CD4-positive, CD25-positive, alpha-beta regulatory T cell (primary cell): ENCODE measurements at regions not wholly inside any gene's neighbourhood (a gene's known extent, or its start where the extent isn't known, plus 50 kb on each side); places are given as distances from the start of the nearest gene placed in this dataset.

Source experiments
- ATAC-seq, 2 donors: fragments of 150-1000 bp; cut with Tn5 transposase; one replicate each; pipeline ENCODE4 v1.10.0; 2021; ENCODE audit warnings: low read depth in 2 of 2, moderate number of reproducible peaks in 2 of 2, moderate library complexity in 1 of 2
- DNase-seq, 3 donors: peaks; one replicate each; pipeline versions ENCODE4 v3.0.0 to v3.0.0-alpha.2; 2012 to 2022; ENCODE audit warnings: mixed read lengths in 1 of 3
- H3K27ac ChIP-seq: one replicate; pipeline ENCODE4 v1.7.0; 2013; ENCODE audit warnings: mild to moderate bottlenecking, low read length; ENCODE audit not compliant: insufficient read depth, poor library complexity, severe bottlenecking
- H3K27me3 ChIP-seq: one replicate; pipeline ENCODE4 v1.7.0; 2013; ENCODE audit warnings: low read length; ENCODE audit not compliant: control insufficient read depth, insufficient read depth
- H3K36me3 ChIP-seq: one replicate; pipeline ENCODE4 v1.7.0; 2013; ENCODE audit warnings: mild to moderate bottlenecking, low read length, moderate library complexity; ENCODE audit not compliant: control insufficient read depth, insufficient read depth
- H3K4me1 ChIP-seq: 2 replicates; pipeline ENCODE4 v1.7.0; 2013; ENCODE audit warnings: mild to moderate bottlenecking, low read length; ENCODE audit not compliant: insufficient read depth, control insufficient read depth, poor library complexity, severe bottlenecking
- H3K4me3 ChIP-seq: one replicate; pipeline ENCODE4 v1.7.0; 2013; ENCODE audit warnings: low read depth, mild to moderate bottlenecking, low read length, moderate library complexity
- H3K9me3 ChIP-seq, 2 experiments: 1 replicate in 1 of 2; 2 replicates in 1 of 2; pipeline ENCODE4 v1.7.0; 2013; ENCODE audit warnings: low read length in 2 of 2, mild to moderate bottlenecking in 1 of 2, moderate library complexity in 1 of 2; ENCODE audit not compliant: control insufficient read depth in 2 of 2
- H3K27ac Mint-ChIP-seq, 3 donors: one replicate each; pipeline ENCODE4 v1.8.0; 2020 to 2022; ENCODE audit warnings: mild to moderate bottlenecking in 3 of 3, mixed read lengths in 3 of 3, moderate library complexity in 2 of 3
- H3K27me3 Mint-ChIP-seq: one replicate; pipeline ENCODE4 v1.8.0; 2022; ENCODE audit warnings: mild to moderate bottlenecking, mixed read lengths
- H3K36me3 Mint-ChIP-seq: one replicate; pipeline ENCODE4 v1.8.0; 2020; ENCODE audit warnings: mixed read lengths
- H3K4me1 Mint-ChIP-seq, 4 donors: one replicate each; pipeline ENCODE4 v1.8.0; 2020 to 2022; ENCODE audit warnings: mixed read lengths in 4 of 4, mild to moderate bottlenecking in 1 of 4
- H3K4me3 Mint-ChIP-seq, 4 donors: one replicate each; pipeline ENCODE4 v1.8.0; 2020 to 2022; ENCODE audit warnings: mild to moderate bottlenecking in 4 of 4, mixed read lengths in 4 of 4, moderate library complexity in 3 of 4
- H3K9me3 Mint-ChIP-seq, 7 donors: one replicate each; pipeline ENCODE4 v1.8.0; 2020 to 2022; ENCODE audit warnings: mixed read lengths in 7 of 7, mild to moderate bottlenecking in 3 of 7, moderate library complexity in 2 of 7

- no peak overlapping the region for H3K27ac Mint-ChIP-seq
- no peak overlapping the region for H3K4me3 Mint-ChIP-seq
- H3K36me3 ChIP-seq, result no peaks in the 10 kb centered on the region
- no peaks in the 10 kb centered on the region for H3K9me3 ChIP-seq
- no peaks in the 10 kb centered on the region for H3K36me3 Mint-ChIP-seq
- H3K27me3 Mint-ChIP-seq, result no peaks in the 10 kb centered on the region
- no peaks in the 10 kb centered on the region for H3K4me1 ChIP-seq
- no peak for ATAC-seq
- no peak overlapping the region for H3K27ac ChIP-seq
- H3K9me3 Mint-ChIP-seq, result peaks cover 0 to 2% (median 0%) of the 10 kb centered on the region in 7 donors
- no peak for DNase-seq
- H3K27me3 ChIP-seq, result no peaks in the 10 kb centered on the region
- H3K4me3 ChIP-seq, result no peak overlapping the region
- H3K4me1 Mint-ChIP-seq, result no peaks in the 10 kb centered on the region
Observed at GRCh38 chr5:6228257-6229250, 149.8 kb downstream of the MED10 start.

- H3K27ac Mint-ChIP-seq, result no peak overlapping the region
- no peaks in the 10 kb centered on the region for H3K4me1 Mint-ChIP-seq
- H3K9me3 ChIP-seq, result no peaks in the 10 kb centered on the region
- no peak overlapping the region for H3K27ac ChIP-seq
- no peaks in the 10 kb centered on the region for H3K27me3 Mint-ChIP-seq
- H3K36me3 Mint-ChIP-seq, result no peaks in the 10 kb centered on the region
- ATAC-seq (no peak), DNase-seq (no peak)
- no peak overlapping the region for H3K4me3 Mint-ChIP-seq
- peaks cover 0 to 1% (median 0%) of the 10 kb centered on the region in 7 donors for H3K9me3 Mint-ChIP-seq
- H3K4me3 ChIP-seq, result no peak overlapping the region
- no peaks in the 10 kb centered on the region for H3K36me3 ChIP-seq
- H3K27me3 ChIP-seq, result no peaks in the 10 kb centered on the region
- no peaks in the 10 kb centered on the region for H3K4me1 ChIP-seq
Observed at GRCh38 chr5:6225121-6225607, 153.2 kb downstream of the MED10 start.

- Mint-ChIP-seq H3K27me3 (no peaks in the 10 kb centered on the region), H3K27ac (no peak overlapping the region), H3K36me3 (no peaks in the 10 kb centered on the region), H3K4me1 (no peaks in the 10 kb centered on the region), H3K4me3 (no peak overlapping the region), H3K9me3 (peaks cover 0 to 4% (median 0%) of the 10 kb centered on the region in 7 donors)
- no peaks in the 10 kb centered on the region for H3K4me1 ChIP-seq
- no peaks in the 10 kb centered on the region for H3K27me3 ChIP-seq
- no peaks in the 10 kb centered on the region for H3K9me3 ChIP-seq
- H3K4me3 ChIP-seq, result no peak overlapping the region
- H3K27ac ChIP-seq, result no peak overlapping the region
- DNase-seq (no peak), ATAC-seq (no peak)
- no peaks in the 10 kb centered on the region for H3K36me3 ChIP-seq
Observed at GRCh38 chr5:6224406-6224805, 153.9 kb downstream of the MED10 start.

- H3K4me1 ChIP-seq, result no peaks in the 10 kb centered on the region
- H3K27ac Mint-ChIP-seq, result no peak overlapping the region
- DNase-seq, result no peak
- H3K4me1 Mint-ChIP-seq, result no peaks in the 10 kb centered on the region
- no peak for ATAC-seq
- no peaks in the 10 kb centered on the region for H3K27me3 Mint-ChIP-seq
- H3K36me3 ChIP-seq, result no peaks in the 10 kb centered on the region
- H3K9me3 ChIP-seq, result no peaks in the 10 kb centered on the region
- H3K27me3 ChIP-seq, result no peaks in the 10 kb centered on the region
- H3K27ac ChIP-seq, result no peak overlapping the region
- no peak overlapping the region for H3K4me3 Mint-ChIP-seq
- H3K9me3 Mint-ChIP-seq, result peaks cover 0 to 4% (median 0%) of the 10 kb centered on the region in 7 donors
- H3K4me3 ChIP-seq, result no peak overlapping the region
- H3K36me3 Mint-ChIP-seq, result no peaks in the 10 kb centered on the region
Observed at GRCh38 chr5:6222899-6223298, 155.4 kb downstream of the MED10 start.

- Histone ChIP-seq H3K36me3 (no peaks in the 10 kb centered on the region), H3K4me1 (no peaks in the 10 kb centered on the region), H3K27me3 (no peaks in the 10 kb centered on the region), H3K4me3 (no peak overlapping the region), H3K27ac (no peak overlapping the region), H3K9me3 (no peaks in the 10 kb centered on the region)
- H3K9me3 Mint-ChIP-seq, result peaks cover 0 to 4% (median 0%) of the 10 kb centered on the region in 7 donors
- ATAC-seq (no peak), DNase-seq (no peak)
- no peaks in the 10 kb centered on the region for H3K4me1 Mint-ChIP-seq
- H3K4me3 Mint-ChIP-seq, result no peak overlapping the region
- H3K36me3 Mint-ChIP-seq, result no peaks in the 10 kb centered on the region
- no peak overlapping the region for H3K27ac Mint-ChIP-seq
- H3K27me3 Mint-ChIP-seq, result no peaks in the 10 kb centered on the region
Observed at GRCh38 chr5:6222121-6222520, 156.2 kb downstream of the MED10 start.

GRCh38 chr5:6221141-6221626, 157.2 kb downstream of the MED10 start:
- Mint-ChIP-seq H3K36me3 (no peaks in the 10 kb centered on the region), H3K9me3 (peaks cover 0 to 4% (median 0%) of the 10 kb centered on the region in 7 donors), H3K4me1 (no peaks in the 10 kb centered on the region), H3K27me3 (no peaks in the 10 kb centered on the region), H3K27ac (no peak overlapping the region), H3K4me3 (no peak overlapping the region)
- ATAC-seq (peak in 1 of 2 donors; percentile 14), DNase-seq (no peak)
- Histone ChIP-seq H3K36me3 (no peaks in the 10 kb centered on the region), H3K4me1 (no peaks in the 10 kb centered on the region), H3K27me3 (no peaks in the 10 kb centered on the region), H3K27ac (no peak overlapping the region), H3K9me3 (no peaks in the 10 kb centered on the region), H3K4me3 (no peak overlapping the region)

GRCh38 chr5:6220346-6221088, 157.8 kb downstream of the MED10 start:
- H3K4me3 ChIP-seq, result no peak overlapping the region
- H3K27ac ChIP-seq, result no peak overlapping the region
- ATAC-seq, result no peak
- H3K27me3 ChIP-seq, result no peaks in the 10 kb centered on the region
- no peak for DNase-seq
- no peaks in the 10 kb centered on the region for H3K9me3 ChIP-seq
- no peaks in the 10 kb centered on the region for H3K27me3 Mint-ChIP-seq
- peaks cover 0 to 4% (median 0%) of the 10 kb centered on the region in 7 donors for H3K9me3 Mint-ChIP-seq
- no peaks in the 10 kb centered on the region for H3K4me1 Mint-ChIP-seq
- no peak overlapping the region for H3K27ac Mint-ChIP-seq
- H3K4me3 Mint-ChIP-seq, result no peak overlapping the region
- no peaks in the 10 kb centered on the region for H3K36me3 ChIP-seq
- no peaks in the 10 kb centered on the region for H3K4me1 ChIP-seq
- no peaks in the 10 kb centered on the region for H3K36me3 Mint-ChIP-seq
